HG03196 (cell line): ENCODE measurements at regions not wholly inside any gene's neighbourhood (a gene's known extent, or its start where the extent isn't known, plus 50 kb on each side); places are given as distances from the start of the nearest gene placed in this dataset.

Source experiments
- ATAC-seq: cut with Tn5 transposase; IDR thresholded peaks from one replicate; pipeline ENCODE4 v1.9.1; 2021; ENCODE audit not compliant: unreplicated experiment

DNA sequence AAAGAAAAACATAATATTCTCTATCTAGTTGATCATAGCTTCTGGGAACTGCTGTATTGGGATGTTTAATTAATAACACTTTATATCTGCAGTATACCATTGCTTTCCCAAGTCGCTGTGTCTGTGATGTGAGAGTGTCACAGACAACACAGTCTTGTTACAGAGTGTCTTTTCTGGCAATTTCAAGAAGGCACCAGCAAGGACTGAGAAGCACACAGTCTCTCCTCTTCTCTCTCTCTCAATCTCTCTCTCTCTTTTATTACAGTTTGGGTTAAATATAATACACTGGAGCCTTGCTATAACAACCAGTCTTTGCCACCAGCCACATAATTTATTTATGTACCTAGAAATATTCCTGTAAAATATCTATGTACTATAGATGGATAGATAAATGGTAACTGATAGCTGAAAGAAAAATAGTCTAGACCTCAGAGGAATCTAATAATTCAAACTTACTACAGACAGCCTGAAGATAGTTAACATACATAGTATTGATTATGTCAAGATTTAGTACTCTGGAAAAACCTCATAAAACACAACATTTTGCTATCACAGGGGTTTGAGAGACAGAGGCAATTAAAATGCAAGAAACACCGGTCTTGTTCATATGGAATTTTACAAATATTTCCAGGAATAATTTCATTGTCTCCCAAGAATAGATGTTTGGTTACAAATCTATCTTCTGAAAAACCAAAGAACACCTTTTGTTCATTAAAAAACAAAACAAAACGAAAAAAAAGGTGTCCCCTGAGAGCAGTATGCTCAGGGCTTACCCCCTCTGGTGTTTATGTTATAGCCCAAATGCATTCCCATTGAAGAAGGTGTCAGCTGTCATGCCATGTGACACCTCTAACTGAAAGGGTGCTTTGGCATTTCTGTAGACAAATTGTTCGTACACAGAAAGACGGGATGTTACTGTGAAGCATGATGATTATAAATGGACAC, 507.8 kb downstream of the TBC1D4 start:
- no peak for ATAC-seq

DNA sequence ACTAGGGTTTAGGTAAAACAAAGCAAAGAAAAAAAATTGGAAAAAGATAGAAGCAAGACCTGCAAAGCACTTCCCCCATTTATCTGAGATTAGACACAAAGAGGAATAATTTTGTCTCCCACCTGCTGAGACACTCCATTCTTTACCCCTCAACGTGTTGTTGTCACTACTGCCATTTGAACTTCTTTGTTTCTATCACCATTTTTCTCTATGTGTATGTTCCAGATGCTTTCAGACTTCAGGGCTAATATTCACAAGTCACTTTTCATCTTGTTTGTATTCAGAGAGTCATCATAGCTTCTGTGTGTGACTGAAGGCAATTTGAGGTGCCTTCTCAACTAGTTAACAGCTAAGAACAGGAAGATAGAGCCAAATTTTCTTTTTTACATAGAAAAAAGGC, 512.5 kb downstream of the TBC1D4 start:
- ATAC-seq = no peak

DNA sequence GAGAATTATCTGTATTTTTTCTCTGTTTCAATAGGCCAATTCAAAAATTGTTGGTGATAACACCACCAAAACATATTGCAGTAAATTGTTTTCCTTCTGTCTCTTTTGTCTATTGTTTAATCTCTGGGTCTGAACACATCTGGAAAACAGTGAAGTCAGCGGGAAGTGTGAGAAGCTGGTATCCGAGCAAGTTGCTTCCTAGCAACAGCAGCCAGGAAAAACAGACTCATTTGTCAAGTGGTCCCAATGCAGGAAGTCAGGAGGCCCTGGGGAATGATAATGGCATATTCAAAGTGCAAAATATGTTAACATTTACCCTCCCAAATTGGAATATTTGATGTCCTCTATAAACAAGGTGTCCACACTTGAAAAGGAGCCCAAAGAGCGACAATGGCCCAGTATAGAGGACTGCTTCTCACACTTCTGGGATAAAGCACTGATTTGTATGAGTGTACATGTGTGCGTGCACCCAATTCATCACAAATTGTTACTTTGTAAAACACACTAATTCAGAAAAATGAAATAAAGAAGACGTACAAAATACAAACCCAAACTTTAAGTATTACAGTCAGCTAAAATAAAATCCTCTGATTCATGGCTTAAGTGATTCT, 515.0 kb downstream of the TBC1D4 start:
- ATAC-seq = no peak

DNA sequence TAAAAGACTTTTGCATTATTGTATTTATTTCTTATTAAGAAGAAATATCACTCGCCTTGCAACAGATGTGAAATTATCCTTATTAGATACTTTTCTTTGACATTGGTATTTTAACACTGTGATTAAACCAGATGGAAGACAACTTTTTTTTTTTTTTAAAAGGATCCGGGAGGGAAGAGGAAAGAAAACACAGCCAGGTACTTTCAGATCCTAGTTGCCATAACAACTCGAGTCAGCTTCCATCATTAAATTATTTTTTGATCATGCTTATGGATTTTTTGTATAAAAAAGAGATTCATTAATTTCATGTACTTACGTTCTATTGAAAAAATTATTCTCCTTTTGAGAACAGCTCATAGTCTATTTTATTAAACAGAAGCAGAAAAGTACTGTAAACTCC, 515.7 kb downstream of the TBC1D4 start:
- no peak for ATAC-seq

DNA sequence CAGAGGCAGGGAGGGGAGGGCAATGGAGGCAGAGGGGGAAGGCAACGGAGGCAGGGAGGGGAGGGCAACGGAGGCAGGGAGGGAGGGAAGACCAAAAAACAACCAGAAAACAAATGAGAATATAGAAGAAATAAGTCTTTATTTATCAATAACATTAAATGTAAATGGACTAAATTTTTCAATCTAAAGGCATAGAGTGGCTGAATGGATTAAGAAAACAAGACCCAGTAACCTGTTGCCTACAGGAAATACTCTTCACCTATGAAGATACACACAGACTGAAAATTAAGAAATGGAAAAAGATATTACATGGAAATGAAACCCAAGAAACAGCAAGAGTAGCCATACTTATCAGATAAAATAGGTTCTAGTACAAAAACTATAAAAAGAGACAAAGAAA, 536.3 kb downstream of the TBC1D4 start:
- ATAC-seq = no peak

DNA sequence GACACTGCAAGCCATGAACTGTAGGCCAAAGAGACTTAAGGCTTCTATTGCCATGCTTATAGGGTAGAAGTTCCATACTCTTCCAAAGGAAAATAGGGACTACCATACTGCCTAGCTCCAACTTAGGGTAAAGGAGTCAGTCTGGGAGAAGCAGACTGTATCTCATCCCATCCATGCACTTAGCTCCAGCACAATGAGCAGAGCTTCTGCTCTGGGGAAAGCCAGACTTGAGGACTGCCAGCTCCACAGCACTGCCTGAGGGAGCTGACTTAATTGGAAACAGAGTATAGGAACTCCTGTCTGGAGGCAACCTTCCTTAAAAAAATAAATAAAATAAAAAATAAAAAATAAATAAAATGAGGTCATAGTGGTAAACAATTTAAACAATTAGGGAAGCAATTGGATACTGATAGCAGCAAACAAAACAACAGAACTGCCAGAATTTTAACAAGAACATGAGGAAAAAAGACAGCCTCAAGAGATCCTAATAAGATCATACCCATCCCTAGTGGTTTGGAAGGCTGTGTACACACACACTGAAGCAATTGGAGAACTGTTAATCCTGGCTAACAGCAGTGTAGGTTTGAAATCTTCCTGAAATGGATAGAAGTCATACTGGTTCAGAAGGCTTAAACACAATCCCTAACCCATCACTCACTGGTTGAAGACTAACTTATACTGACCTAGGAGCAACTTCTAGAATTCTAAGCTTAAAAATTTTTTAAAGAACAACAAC, 550.1 kb downstream of the TBC1D4 start:
- ATAC-seq = no peak

DNA sequence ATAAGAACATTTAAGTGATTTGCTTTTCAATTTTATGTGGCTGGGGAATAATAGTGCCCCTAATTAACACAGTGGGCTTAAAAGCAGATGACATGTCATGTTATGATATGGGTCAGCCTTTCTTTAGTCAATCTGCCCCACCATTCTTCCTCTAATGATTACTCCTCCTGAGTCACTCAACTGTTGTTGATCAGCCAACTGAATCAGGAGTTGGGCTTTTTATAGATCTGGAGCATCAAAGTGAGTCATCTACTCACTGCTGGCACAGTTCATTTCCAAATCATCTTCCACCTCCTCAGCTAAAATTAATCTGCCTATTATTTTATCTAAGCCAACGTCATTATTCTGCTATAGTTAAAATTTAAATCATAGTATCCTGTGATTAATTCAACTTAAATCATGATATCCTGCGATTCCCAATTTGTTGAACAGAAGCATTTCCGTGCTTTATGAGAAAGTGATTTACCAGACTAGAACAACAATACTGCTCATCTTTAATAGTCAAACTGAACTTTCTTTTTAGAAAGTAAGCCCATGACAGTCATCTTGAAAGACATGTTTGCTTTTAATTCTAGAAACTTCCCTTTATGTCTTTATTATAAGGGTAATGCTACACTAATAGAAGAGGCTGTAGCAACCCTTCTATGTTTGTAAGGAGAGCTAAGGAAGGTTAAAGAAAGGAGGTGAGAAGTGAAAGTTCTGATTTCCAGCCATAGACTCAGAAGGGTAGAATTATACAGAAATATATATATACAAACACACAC, 551.4 kb downstream of the TBC1D4 start:
- no peak for ATAC-seq

DNA sequence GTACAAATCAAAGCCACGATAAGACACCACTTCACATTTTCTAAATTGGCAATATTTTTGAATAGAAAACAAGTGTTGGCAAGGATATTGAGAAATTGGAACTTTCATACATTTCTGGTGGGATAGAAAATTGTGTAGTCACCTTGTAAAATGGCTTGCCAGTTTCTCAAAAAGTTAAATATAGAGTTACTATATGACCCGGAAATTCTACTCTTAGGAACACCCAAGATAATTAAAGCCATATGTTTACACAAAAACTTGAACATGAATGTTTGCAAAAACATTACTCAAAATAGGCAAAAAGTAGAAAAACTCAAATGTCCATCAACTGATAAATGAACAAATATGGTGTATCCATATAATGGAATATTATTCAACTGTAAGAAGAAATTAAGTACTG, 552.5 kb downstream of the TBC1D4 start:
- no peak for ATAC-seq

DNA sequence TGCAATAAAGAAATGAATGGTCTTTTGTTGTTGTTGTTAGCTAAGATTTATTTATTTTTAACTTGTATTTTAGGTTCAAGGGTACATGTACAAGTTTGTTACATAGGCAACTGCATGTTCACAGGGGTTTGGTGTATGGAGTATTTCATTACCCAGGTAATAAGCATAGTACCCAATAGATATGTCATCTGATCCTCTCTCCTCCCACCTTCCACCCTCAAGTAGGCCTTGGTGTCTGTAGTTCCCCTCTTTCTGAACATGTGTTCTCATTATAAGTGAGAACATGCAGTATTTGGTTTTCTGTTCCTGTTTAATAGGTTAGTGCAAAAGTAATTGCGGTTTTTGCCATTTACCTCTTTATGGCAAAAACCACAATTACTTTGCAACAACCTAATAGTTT, 554.1 kb downstream of the TBC1D4 start:
- ATAC-seq = no peak

DNA sequence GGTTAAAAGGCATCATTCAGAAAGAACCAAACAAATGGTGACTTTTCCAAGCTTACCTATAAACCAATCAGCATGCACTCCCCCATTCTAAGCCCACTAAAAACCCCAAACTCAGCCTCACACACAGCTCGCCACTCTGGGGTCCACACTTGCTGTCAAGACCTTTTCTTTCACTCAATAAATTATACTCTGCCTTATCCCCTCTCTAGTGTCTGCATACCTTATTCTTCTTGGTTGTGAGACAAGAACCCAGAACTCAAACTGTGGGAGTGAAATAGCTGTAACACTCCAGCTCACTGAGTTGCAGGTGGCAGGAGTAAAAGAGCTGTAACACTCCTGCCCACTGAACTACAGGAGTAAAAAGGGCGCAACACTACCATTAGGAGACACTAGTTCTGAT, 559.0 kb downstream of the TBC1D4 start:
- no peak for ATAC-seq

DNA sequence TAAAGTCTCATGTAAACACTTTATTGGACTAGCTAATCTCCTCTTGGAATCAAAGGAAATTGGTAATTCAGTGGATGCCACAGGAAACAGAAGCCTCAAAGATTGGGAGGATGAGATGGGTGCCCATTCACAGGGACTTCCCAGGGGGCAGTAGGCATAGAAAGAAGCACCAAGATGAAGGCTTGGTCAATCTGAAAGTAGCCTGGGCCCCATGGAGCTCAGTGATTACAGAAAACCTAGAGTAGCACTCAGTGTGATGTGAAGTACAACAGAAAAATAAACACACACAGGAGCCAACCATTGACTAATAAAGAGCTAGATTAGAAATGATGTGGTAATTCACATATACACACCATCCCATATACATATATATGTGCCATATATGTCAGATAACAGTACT, 560.6 kb downstream of the TBC1D4 start:
- no peak for ATAC-seq

DNA sequence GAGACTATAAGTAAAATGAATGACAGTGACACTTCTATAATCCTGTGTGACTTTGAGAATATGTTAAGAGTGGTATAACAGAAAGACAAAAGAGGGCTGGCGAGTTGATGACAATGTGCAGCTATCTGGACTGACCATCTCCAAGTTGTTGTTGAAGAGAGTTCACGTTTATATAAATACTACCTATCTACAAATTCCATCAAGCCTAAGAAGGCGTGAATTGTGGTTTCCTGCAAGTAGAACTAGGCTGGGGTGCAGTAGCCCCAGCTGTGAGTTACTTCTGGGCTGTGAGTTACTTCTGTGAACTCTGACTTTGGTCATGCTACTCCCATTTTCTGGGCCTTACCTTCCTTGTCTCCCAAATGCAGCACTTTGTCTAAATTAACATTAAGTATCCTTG, 561.0 kb downstream of the TBC1D4 start:
- ATAC-seq = no peak

DNA sequence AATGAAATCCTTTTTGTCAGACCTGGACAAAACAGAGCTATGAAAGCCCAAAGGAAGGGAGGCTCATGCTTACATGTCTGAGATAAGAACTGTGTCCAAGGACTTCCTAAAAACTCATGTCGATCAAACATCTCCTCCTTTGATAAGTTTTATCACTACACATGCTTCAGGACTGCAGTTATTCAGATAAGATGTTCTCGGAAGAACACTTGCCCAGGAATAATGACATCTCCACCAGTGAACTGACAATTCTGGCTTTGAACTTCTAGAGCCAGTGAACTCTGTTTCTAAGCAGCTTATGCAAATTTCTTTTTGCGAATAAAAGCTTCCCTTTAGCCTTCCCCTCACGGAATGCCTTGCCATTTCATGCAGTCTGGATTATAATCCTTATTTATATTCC, 561.6 kb downstream of the TBC1D4 start:
- no peak for ATAC-seq

DNA sequence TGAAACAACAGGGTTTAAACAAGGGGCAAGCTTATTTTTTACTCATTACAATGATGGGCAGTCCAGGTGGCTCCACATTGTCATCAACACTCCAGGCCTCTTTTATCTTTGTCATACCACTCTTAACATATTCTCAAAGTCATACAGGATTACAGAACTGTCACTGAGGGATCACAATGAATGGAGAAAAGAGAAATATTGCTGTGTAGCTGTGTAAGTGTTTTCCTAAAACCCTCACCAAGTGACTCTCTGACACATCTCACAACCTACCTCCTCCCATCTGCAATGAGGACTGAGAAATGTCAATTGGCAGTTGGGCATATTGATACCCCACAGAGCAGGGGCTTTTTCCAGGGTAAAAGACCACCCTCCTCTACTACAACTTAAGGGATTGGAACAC, 562.1 kb downstream of the TBC1D4 start:
- no peak for ATAC-seq

DNA sequence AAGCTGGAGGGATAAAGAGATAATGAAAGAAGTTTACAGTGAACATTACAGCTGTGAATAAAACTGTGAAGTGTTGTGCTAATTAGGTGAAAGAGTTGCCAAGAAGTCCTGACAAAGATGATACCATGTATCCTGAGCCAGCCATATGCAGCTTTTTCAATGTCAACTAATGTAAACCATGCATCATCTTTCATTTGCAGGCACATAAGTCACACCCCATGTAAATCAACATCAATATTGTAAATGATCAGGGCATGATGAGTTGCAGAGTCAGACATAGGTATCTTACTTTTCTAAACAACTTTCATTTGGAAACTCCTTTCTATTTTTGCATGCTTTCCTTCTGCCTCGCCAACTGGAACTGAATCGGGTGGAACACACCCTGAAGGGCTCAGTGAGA, 569.1 kb downstream of the TBC1D4 start:
- ATAC-seq = no peak

DNA sequence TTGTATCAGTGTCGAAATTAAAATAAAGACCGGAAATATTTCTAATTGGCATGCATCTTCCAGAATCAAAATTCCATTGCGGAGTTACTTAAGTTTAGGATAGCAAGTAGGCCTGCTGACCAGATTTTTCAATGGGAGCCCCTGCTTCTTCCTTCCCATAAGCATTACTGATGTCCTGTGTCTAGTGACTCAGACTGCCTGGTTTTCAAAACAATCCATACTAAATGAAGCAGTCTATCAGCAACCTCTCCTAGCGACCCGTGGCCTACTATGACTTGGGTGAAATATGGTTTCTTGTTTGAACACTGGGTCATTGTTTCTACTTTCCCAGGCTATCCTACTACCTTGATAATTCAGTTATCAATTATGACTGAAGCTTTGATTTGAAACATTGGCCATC, 571.6 kb downstream of the TBC1D4 start:
- ATAC-seq = no peak

DNA sequence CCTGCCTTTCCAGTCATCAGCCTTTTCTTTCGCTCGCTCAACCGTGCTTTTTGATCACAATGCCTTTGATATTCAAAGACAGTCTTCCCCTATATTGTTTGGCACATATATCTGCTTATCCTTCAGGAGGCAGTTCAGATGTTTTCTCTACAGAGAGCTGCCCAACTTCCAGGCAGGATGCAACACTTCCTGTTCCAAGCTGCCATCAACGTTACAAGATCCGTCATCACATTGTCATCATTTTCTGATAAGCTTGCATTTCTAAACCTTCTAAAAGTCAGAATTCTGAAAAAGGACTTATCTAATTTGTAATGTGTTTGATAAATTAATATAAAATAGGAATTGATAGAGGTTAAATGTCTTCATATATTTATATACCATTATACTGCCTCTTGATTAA, 574.2 kb downstream of the TBC1D4 start:
- ATAC-seq = no peak

DNA sequence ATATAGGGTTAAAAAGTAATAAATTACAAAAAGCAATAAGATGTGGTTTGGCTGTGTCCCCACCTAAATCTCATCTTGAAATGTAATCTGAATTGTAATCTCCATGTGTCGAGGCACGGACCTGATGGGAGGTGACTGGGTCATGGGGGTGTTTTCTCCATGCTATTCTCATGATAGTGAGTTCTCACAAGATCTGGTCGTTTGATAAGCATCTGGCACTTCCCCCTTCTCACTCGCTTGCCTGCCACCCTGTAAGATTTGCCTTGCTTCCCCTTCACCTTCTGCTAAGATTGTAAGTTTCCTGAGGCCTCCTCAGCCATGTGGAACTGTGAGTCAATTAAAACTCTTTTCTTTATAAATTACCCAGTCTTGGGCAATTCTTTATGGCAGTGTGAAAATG, 577.4 kb downstream of the TBC1D4 start:
- no peak for ATAC-seq

DNA sequence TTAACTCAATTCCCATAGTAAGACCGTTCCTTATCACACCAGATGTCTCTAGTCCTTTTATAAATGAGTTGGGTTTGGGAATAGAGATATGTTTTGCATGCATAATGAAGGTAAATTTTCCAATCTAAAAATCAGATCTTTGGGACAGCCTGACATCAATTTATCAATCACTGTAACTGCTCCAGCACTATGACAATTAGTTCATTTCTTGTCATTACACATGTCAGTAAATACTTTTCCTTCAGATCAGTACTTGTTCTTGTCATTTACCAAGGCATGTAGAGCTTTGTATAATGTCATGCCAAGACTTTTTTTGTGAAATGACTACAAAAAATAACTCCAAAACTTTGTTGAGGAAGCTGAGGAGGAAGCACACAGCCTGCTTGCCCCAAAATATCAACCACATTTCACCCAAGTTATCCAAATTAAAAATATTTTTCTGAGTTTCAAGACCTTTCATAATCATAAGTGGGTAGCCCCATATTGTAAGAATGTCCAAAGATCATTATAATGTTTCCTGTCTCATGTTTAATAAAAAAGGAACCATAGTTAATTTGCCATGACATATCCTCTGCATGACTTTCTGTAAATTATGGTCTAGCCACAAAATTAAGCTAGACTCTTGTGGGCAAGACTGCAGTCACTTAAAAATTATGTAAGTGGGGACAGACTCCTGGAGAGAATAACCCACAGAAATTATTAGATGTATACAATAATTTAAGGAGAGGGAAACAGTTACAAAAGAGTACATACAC, 586.8 kb downstream of the TBC1D4 start:
- no peak for ATAC-seq

DNA sequence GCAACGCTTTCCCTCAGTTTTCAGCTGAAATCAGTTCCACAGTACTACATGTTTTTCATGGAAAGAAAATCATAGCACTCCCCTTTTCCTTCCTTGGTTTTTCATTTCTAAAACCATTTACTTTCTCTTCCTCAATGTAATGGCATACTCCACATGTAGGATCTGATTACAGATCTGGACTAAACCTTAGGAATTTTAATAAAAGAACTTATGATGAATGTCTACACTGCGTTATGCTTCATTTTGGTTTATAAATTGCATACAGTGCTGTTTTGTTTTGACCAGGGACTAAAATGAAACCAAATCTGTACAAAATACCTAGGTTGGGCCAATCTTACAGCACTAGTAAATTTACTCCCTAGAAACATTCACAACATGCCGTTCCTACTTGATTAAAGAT, 589.9 kb downstream of the TBC1D4 start:
- no peak for ATAC-seq

DNA sequence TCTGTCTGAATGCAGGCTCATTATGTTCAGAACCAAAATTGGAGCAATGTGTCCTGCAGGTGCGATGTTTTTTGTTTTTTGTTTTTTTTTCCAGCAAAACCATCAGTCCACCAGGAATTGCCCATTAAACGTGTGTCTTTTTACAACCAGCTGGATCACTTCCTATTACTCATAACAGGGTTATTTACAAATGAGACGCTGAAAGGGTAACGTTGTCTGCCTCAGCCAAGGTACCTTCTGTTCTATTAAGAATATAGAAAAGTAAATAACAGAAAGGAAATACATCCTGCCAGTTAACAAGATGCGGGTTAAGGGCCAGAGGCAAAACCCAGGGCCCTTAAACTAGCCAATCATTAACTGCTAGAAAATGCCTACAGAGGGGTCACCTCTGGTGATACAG, 590.4 kb downstream of the TBC1D4 start:
- ATAC-seq = no peak
